NB4 (cell line): ENCODE measurements at regions not wholly inside any gene's neighbourhood (a gene's known extent, or its start where the extent isn't known, plus 50 kb on each side); places are given as distances from the start of the nearest gene placed in this dataset.

Source experiments
- MYC ChIP-seq: IDR thresholded peaks from 2 replicates; pipeline ENCODE4 v1.6.1; 2011; ENCODE audit warnings: low read depth, low read length
- POLR2A ChIP-seq: IDR thresholded peaks from 2 replicates; pipeline ENCODE4 v1.6.1; 2011; ENCODE audit warnings: mild to moderate bottlenecking; ENCODE audit not compliant: insufficient read length; ENCODE audit errors: extremely low read depth
- TF ChIP-seq, protein P1 (sequence below): IDR thresholded peaks from one replicate; pipeline ENCODE4 v1.5.1; 2012; ENCODE audit warnings: low read depth, low read length
- TF ChIP-seq, protein P2 (sequence below): IDR thresholded peaks from 2 replicates; pipeline ENCODE4 v1.6.1; 2011; ENCODE audit warnings: low read depth, low read length

DNA sequence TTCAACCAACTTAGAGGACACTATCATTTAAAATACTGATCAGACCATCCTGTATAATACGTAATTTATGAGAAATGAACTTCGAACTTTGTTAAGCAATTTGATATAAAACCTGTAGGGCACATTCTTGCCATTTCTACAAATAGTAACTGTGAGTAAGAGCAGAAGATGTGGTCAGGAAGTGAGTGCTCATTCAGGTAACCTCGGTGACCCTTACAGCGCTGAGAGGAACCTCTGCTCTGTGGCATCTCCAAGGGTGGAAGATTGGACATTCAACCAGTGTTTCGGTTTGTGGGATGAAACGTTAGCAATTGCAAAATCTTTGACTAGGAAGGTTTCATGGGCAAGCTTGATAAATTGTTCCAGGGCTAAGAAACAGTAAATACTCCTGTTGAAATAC is 194.8 kb upstream of the IRX2 start:
- TF ChIP-seq, protein P1, sequence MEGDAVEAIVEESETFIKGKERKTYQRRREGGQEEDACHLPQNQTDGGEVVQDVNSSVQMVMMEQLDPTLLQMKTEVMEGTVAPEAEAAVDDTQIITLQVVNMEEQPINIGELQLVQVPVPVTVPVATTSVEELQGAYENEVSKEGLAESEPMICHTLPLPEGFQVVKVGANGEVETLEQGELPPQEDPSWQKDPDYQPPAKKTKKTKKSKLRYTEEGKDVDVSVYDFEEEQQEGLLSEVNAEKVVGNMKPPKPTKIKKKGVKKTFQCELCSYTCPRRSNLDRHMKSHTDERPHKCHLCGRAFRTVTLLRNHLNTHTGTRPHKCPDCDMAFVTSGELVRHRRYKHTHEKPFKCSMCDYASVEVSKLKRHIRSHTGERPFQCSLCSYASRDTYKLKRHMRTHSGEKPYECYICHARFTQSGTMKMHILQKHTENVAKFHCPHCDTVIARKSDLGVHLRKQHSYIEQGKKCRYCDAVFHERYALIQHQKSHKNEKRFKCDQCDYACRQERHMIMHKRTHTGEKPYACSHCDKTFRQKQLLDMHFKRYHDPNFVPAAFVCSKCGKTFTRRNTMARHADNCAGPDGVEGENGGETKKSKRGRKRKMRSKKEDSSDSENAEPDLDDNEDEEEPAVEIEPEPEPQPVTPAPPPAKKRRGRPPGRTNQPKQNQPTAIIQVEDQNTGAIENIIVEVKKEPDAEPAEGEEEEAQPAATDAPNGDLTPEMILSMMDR: no peak
- TF ChIP-seq POLR2A (no peak), MYC (no peak)
- TF ChIP-seq, protein P2, sequence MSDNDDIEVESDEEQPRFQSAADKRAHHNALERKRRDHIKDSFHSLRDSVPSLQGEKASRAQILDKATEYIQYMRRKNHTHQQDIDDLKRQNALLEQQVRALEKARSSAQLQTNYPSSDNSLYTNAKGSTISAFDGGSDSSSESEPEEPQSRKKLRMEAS: no peak
